OCI-LY7 (cell line): ENCODE measurements at regions not wholly inside any gene's neighbourhood (a gene's known extent, or its start where the extent isn't known, plus 50 kb on each side); places are given as distances from the start of the nearest gene placed in this dataset.

Source experiments
- CTCF ChIP-seq: fragments of 200-600 bp; sonication (generic); conservative IDR thresholded peaks from 2 replicates; pipeline ENCODE4 v1.5.1; 2014; ENCODE audit warnings: mild to moderate bottlenecking, antibody characterized with exemption, low read length, moderate library complexity, mixed read lengths
- EZH2phosphoT487 ChIP-seq: fragments of 200-600 bp; sonication (generic); IDR thresholded peaks from 2 replicates; pipeline ENCODE4 v1.6.1; 2018; ENCODE audit warnings: low read depth, borderline replicate concordance, mild to moderate bottlenecking, mixed run types, antibody characterized with exemption, low read length, moderate library complexity, mixed read lengths

DNA sequence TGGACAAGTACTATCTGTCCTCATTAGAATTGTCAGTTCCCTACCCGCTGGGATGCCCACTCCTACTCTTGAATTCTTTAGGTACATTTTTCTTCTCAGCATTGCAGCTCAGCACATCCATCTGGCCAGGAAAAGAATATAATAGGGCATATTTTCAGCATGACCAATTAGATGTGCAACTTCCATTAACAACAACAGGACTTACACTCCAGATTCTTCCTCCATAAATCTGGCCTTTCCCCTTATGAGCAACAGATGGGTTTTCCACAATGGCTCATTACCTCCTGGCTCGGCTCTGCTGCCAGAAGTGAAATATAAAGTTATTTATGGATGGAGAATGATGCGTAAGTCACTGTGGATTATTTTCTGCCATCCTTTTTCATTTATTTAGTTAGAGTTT is 443.8 kb upstream of the TGFBR2 start:
- no peak for TF ChIP-seq CTCF
- no peak for TF ChIP-seq EZH2phosphoT487
